Activated T-helper 2 cell treated with anti-CD3 and anti-CD28 coated beads, Interferon-gamma antibody, Interleukin-2, Interleukin-4, amounts not matched to agents 10 μg/mL and 5 μg/mL and 100 μg/mL, durations not matched to agents 14 hours and 24 hours and 36 hours (primary cell): ENCODE measurements at regions not wholly inside any gene's neighbourhood (a gene's known extent, or its start where the extent isn't known, plus 50 kb on each side); places are given as distances from the start of the nearest gene placed in this dataset.

ENCODE experiments used
- DNase-seq: peaks from one replicate; pipeline ENCODE4 v3.0.0; 2021; ENCODE audit warnings: low spot score
- H3K27ac Mint-ChIP-seq: one replicate; pipeline ENCODE4 v1.8.0; 2021; ENCODE audit warnings: mixed read lengths
- H3K27me3 Mint-ChIP-seq: one replicate; pipeline ENCODE4 v1.8.0; 2021; ENCODE audit warnings: low read depth, mixed read lengths
- H3K36me3 Mint-ChIP-seq: one replicate; pipeline ENCODE4 v1.8.0; 2021; ENCODE audit warnings: low read depth, mixed read lengths
- H3K4me1 Mint-ChIP-seq: one replicate; pipeline ENCODE4 v1.8.0; 2021; ENCODE audit warnings: low read depth, mixed read lengths
- H3K4me3 Mint-ChIP-seq: one replicate; pipeline ENCODE4 v1.8.0; 2021; ENCODE audit warnings: low read depth, mild to moderate bottlenecking, moderate library complexity, mixed read lengths
- H3K9me3 Mint-ChIP-seq: one replicate; pipeline ENCODE4 v1.8.0; 2021; ENCODE audit warnings: mixed read lengths
- intact Hi-C: fragments of 100-400 bp; cut with micrococcal nuclease; formaldehyde crosslinking; loops from one replicate; pipeline ENCODE4 v1.15.1; 2023

GRCh38 chr14:104284636-104285507, 146.5 kb downstream of the KIF26A start:
- Mint-ChIP-seq H3K27ac (no peak overlapping the region), H3K27me3 (no peaks in the 10 kb centered on the region), H3K36me3 (no peaks in the 10 kb centered on the region), H3K4me1 (no peaks in the 10 kb centered on the region), H3K9me3 (peaks cover 15% of the 10 kb centered on the region), H3K4me3 (no peak overlapping the region)
- no peak for DNase-seq
- intact Hi-C loops = no loop called here

- no peak for DNase-seq
- Mint-ChIP-seq H3K4me1 (no peaks in the 10 kb centered on the region), H3K27me3 (no peaks in the 10 kb centered on the region), H3K9me3 (peaks cover 15% of the 10 kb centered on the region), H3K27ac (no peak overlapping the region), H3K4me3 (no peak overlapping the region), H3K36me3 (no peaks in the 10 kb centered on the region)
- intact Hi-C loops = no loop called here
Measured at GRCh38 chr14:104285508-104285840, 147.1 kb downstream of the KIF26A start.

GRCh38 chr14:104286086-104286485, 147.7 kb downstream of the KIF26A start:
- Mint-ChIP-seq H3K4me3 (no peak overlapping the region), H3K9me3 (peaks cover 15% of the 10 kb centered on the region)
- no peak for DNase-seq

GRCh38 chr14:104286496-104286895, 148.1 kb downstream of the KIF26A start:
- Mint-ChIP-seq H3K4me3 (no peak overlapping the region), H3K36me3 (no peaks in the 10 kb centered on the region), H3K4me1 (no peaks in the 10 kb centered on the region), H3K27ac (no peak overlapping the region), H3K9me3 (peaks cover 15% of the 10 kb centered on the region), H3K27me3 (no peaks in the 10 kb centered on the region)
- DNase-seq = no peak
- intact Hi-C loops = no loop called here

More at GRCh38 chr14:104286086-104286485, 147.7 kb downstream of the KIF26A start:
- H3K4me1 Mint-ChIP-seq = no peaks in the 10 kb centered on the region
- H3K27me3 Mint-ChIP-seq = no peaks in the 10 kb centered on the region
- H3K36me3 Mint-ChIP-seq = no peaks in the 10 kb centered on the region
- intact Hi-C loops = no loop called here
- H3K27ac Mint-ChIP-seq = no peak overlapping the region

- Mint-ChIP-seq H3K4me1 (no peaks in the 10 kb centered on the region), H3K9me3 (peaks cover 15% of the 10 kb centered on the region), H3K27ac (no peak overlapping the region), H3K27me3 (no peaks in the 10 kb centered on the region), H3K4me3 (no peak overlapping the region), H3K36me3 (no peaks in the 10 kb centered on the region)
- intact Hi-C loops = no loop called here
- DNase-seq = no peak
Measured at GRCh38 chr14:104287301-104288009, 149.1 kb downstream of the KIF26A start.

GRCh38 chr14:104288272-104288671, 149.9 kb downstream of the KIF26A start:
- Mint-ChIP-seq H3K27ac (no peak overlapping the region), H3K9me3 (peaks cover 15% of the 10 kb centered on the region), H3K4me1 (no peaks in the 10 kb centered on the region), H3K27me3 (no peaks in the 10 kb centered on the region), H3K36me3 (no peaks in the 10 kb centered on the region), H3K4me3 (no peak overlapping the region)
- intact Hi-C loops = no loop called here
- DNase-seq = no peak

- H3K9me3 Mint-ChIP-seq = peaks cover 15% of the 10 kb centered on the region
- no peak overlapping the region for H3K4me3 Mint-ChIP-seq
- intact Hi-C loops = no loop called here
- H3K36me3 Mint-ChIP-seq = no peaks in the 10 kb centered on the region
- no peak overlapping the region for H3K27ac Mint-ChIP-seq
- no peaks in the 10 kb centered on the region for H3K4me1 Mint-ChIP-seq
- DNase-seq = no peak
- no peaks in the 10 kb centered on the region for H3K27me3 Mint-ChIP-seq
Measured at GRCh38 chr14:104289507-104289906, 151.1 kb downstream of the KIF26A start.

- Mint-ChIP-seq H3K36me3 (no peaks in the 10 kb centered on the region), H3K27me3 (no peaks in the 10 kb centered on the region), H3K9me3 (peaks cover 15% of the 10 kb centered on the region), H3K27ac (no peak overlapping the region), H3K4me3 (no peak overlapping the region), H3K4me1 (no peaks in the 10 kb centered on the region)
- intact Hi-C loops = no loop called here
- no peak for DNase-seq
Measured at GRCh38 chr14:104290058-104290667, 151.8 kb downstream of the KIF26A start.

GRCh38 chr14:104290756-104291122, 152.4 kb downstream of the KIF26A start:
- Mint-ChIP-seq H3K27ac (no peak overlapping the region), H3K36me3 (no peaks in the 10 kb centered on the region), H3K9me3 (peaks cover 15% of the 10 kb centered on the region), H3K4me1 (no peaks in the 10 kb centered on the region), H3K4me3 (no peak overlapping the region), H3K27me3 (no peaks in the 10 kb centered on the region)
- intact Hi-C loops = no loop called here
- no peak for DNase-seq

GRCh38 chr14:104291123-104292000, 153.0 kb downstream of the KIF26A start:
- Mint-ChIP-seq H3K27ac (no peak overlapping the region), H3K27me3 (no peaks in the 10 kb centered on the region), H3K4me1 (no peaks in the 10 kb centered on the region), H3K4me3 (no peak overlapping the region), H3K9me3 (peaks cover 15% of the 10 kb centered on the region), H3K36me3 (no peaks in the 10 kb centered on the region)
- DNase-seq = no peak
- intact Hi-C loops = no loop called here

- no peak overlapping the region for H3K27ac Mint-ChIP-seq
- no peaks in the 10 kb centered on the region for H3K36me3 Mint-ChIP-seq
- no peaks in the 10 kb centered on the region for H3K4me1 Mint-ChIP-seq
- no peak for DNase-seq
- H3K9me3 Mint-ChIP-seq = peaks cover 15% of the 10 kb centered on the region
- intact Hi-C loops = no loop called here
- no peak overlapping the region for H3K4me3 Mint-ChIP-seq
- H3K27me3 Mint-ChIP-seq = no peaks in the 10 kb centered on the region
Measured at GRCh38 chr14:104292084-104292970, 153.9 kb downstream of the KIF26A start.
